Parathyroid adenoma (tissue), 2 donors: ENCODE measurements at regions not wholly inside any gene's neighbourhood (a gene's known extent, or its start where the extent isn't known, plus 50 kb on each side); places are given as distances from the start of the nearest gene placed in this dataset.

Experiments
- H2AFZ ChIP-seq: fragments of 300-600 bp; sonication (generic); one replicate; pipeline ENCODE4 v1.7.0; 2017; ENCODE audit warnings: antibody characterized with exemption, mild to moderate bottlenecking
- H3K27ac ChIP-seq: fragments of 300-600 bp; sonication (generic); one replicate; pipeline ENCODE4 v1.7.0; 2017
- H3K27me3 ChIP-seq: fragments of 300-600 bp; sonication (generic); one replicate; pipeline ENCODE4 v1.7.0; 2017; ENCODE audit warnings: low read length; ENCODE audit not compliant: control insufficient read depth, insufficient read depth
- H3K36me3 ChIP-seq: fragments of 300-600 bp; sonication (generic); one replicate; pipeline ENCODE4 v1.7.0; 2017; ENCODE audit warnings: low read length; ENCODE audit not compliant: control insufficient read depth, insufficient read depth
- H3K4me1 ChIP-seq: fragments of 300-600 bp; sonication (generic); one replicate; pipeline ENCODE4 v1.7.0; 2017; ENCODE audit warnings: control low read depth
- H3K4me2 ChIP-seq: fragments of 300-600 bp; sonication (generic); one replicate; pipeline ENCODE4 v1.7.0; 2017; ENCODE audit warnings: low read length
- H3K4me3 ChIP-seq: fragments of 300-600 bp; sonication (generic); one replicate; pipeline ENCODE4 v1.7.0; 2017; ENCODE audit warnings: low read depth, low read length
- H3K79me2 ChIP-seq: fragments of 300-600 bp; sonication (generic); one replicate; pipeline ENCODE4 v1.7.0; 2017; ENCODE audit warnings: control low read depth
- H3K9ac ChIP-seq: fragments of 300-600 bp; sonication (generic); one replicate; pipeline ENCODE4 v1.7.0; 2017; ENCODE audit warnings: mild to moderate bottlenecking
- H3K9me3 ChIP-seq: fragments of 300-600 bp; sonication (generic); one replicate; pipeline ENCODE4 v1.7.0; 2017; ENCODE audit warnings: low read length; ENCODE audit not compliant: control insufficient read depth
- CTCF ChIP-seq: fragments of 300-600 bp; sonication (generic); IDR thresholded peaks from one replicate; pipeline ENCODE4 v1.7.0; 2017; ENCODE audit warnings: antibody characterized with exemption, mild to moderate bottlenecking
- donor health status: primary hyperparathyroidism.

GRCh38 chr4:45327544-45327943 lies 601.2 kb upstream of the GNPDA2 start:
- Histone ChIP-seq H2AFZ (no peak overlapping the region), H3K27me3 (no peaks in the 10 kb centered on the region), H3K4me1 (no peaks in the 10 kb centered on the region), H3K9ac (no peak overlapping the region), H3K4me3 (no peak overlapping the region), H3K36me3 (no peaks in the 10 kb centered on the region), H3K79me2 (no peaks in the 10 kb centered on the region), H3K27ac (no peak overlapping the region), H3K4me2 (no peak overlapping the region), H3K9me3 (no peaks in the 10 kb centered on the region)
- TF ChIP-seq CTCF: no peak

GRCh38 chr4:45324455-45325417 lies 598.4 kb upstream of the GNPDA2 start:
- no peaks in the 10 kb centered on the region for H3K9me3 ChIP-seq
- H3K9ac ChIP-seq: no peak overlapping the region
- H3K4me3 ChIP-seq: no peak overlapping the region
- H3K4me1 ChIP-seq: no peaks in the 10 kb centered on the region
- H2AFZ ChIP-seq: no peak overlapping the region
- no peaks in the 10 kb centered on the region for H3K79me2 ChIP-seq
- H3K27me3 ChIP-seq: no peaks in the 10 kb centered on the region
- no peak overlapping the region for H3K27ac ChIP-seq
- no peaks in the 10 kb centered on the region for H3K36me3 ChIP-seq
- no peak for TF ChIP-seq CTCF
- no peak overlapping the region for H3K4me2 ChIP-seq

- no peak overlapping the region for H3K9ac ChIP-seq
- no peak overlapping the region for H2AFZ ChIP-seq
- no peak overlapping the region for H3K27ac ChIP-seq
- H3K27me3 ChIP-seq: no peaks in the 10 kb centered on the region
- no peaks in the 10 kb centered on the region for H3K79me2 ChIP-seq
- no peak overlapping the region for H3K4me2 ChIP-seq
- H3K9me3 ChIP-seq: no peaks in the 10 kb centered on the region
- no peak overlapping the region for H3K4me3 ChIP-seq
- no peak for TF ChIP-seq CTCF
- H3K4me1 ChIP-seq: no peaks in the 10 kb centered on the region
- H3K36me3 ChIP-seq: no peaks in the 10 kb centered on the region
These were observed 597.2 kb upstream of the GNPDA2 start for GRCh38 chr4:45323453-45324058.

GRCh38 chr4:45317739-45318138 lies 591.4 kb upstream of the GNPDA2 start:
- Histone ChIP-seq H3K27me3 (no peaks in the 10 kb centered on the region), H3K36me3 (no peaks in the 10 kb centered on the region), H3K4me1 (no peaks in the 10 kb centered on the region), H3K9ac (no peak overlapping the region), H2AFZ (no peak overlapping the region), H3K9me3 (no peaks in the 10 kb centered on the region), H3K27ac (no peak overlapping the region), H3K79me2 (no peaks in the 10 kb centered on the region), H3K4me3 (no peak overlapping the region), H3K4me2 (no peak overlapping the region)
- TF ChIP-seq CTCF: no peak
